ENCODE measurements at regions not wholly inside any gene's neighbourhood (a gene's known extent, or its start where the extent isn't known, plus 50 kb on each side); places are given as distances from the start of the nearest gene placed in this dataset.
A peak's percentile ranks its signal among the peaks of the same experiment; 100 is the strongest.

DNA sequence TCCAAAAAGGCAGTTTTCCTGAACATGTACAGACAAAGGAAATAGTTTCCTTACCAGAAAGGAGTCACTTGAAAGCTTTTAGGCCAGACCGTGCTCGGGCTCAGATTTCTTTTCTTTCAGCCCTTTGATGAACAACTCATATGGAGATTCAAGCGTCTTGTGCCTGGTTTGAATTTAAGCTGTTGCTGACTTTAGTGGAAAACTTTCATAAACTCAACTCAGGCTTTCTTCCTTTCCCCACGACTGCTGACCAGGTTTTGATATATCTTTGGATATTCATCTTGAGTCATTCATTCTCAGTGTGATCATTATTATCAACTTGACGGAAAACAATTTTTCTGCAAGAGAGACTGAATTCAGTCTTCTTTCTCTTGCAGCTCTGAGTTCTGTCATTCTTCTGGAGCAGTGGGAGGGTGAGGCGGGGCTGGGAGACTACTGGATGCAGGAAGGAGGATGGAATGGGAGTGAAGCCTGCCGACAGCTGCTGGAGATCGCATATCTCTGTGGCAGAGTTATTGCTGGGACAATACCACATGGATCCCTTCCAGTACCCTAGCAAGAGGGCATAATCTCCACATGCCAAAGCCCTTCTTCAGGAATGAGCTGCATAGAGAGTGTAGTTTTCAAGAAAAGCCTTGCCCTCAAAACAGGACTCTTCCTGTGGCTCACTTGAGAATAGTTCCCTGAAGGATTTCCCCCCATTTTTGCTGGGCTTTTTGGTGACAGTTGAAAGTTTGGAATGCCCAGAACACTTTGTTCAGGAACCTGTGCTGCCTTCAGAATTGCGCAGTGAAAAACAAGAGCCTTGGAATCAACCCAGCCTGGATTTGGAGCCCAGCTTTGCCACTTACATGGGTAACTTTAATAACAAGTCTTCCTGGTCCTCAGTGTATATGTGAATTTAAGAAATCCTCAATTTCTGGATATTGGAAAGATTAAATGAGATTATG, 364.4 kb downstream of the ZNF521 start:
- TF ChIP-seq, protein P1, sequence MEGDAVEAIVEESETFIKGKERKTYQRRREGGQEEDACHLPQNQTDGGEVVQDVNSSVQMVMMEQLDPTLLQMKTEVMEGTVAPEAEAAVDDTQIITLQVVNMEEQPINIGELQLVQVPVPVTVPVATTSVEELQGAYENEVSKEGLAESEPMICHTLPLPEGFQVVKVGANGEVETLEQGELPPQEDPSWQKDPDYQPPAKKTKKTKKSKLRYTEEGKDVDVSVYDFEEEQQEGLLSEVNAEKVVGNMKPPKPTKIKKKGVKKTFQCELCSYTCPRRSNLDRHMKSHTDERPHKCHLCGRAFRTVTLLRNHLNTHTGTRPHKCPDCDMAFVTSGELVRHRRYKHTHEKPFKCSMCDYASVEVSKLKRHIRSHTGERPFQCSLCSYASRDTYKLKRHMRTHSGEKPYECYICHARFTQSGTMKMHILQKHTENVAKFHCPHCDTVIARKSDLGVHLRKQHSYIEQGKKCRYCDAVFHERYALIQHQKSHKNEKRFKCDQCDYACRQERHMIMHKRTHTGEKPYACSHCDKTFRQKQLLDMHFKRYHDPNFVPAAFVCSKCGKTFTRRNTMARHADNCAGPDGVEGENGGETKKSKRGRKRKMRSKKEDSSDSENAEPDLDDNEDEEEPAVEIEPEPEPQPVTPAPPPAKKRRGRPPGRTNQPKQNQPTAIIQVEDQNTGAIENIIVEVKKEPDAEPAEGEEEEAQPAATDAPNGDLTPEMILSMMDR (IDR thresholded peaks at IDR 0.05; ENCODE audit: low read depth, low read length): no peak
- peak in 1 of 2 donors; percentile 16 for DNase-seq (ENCODE audit: low read depth in 2 of 2)
- H3K4me3 ChIP-seq (replicated peaks in 1 of 2; ENCODE audit: low read depth in 2 of 2, low read length in 2 of 2): no peak overlapping the region

DNA sequence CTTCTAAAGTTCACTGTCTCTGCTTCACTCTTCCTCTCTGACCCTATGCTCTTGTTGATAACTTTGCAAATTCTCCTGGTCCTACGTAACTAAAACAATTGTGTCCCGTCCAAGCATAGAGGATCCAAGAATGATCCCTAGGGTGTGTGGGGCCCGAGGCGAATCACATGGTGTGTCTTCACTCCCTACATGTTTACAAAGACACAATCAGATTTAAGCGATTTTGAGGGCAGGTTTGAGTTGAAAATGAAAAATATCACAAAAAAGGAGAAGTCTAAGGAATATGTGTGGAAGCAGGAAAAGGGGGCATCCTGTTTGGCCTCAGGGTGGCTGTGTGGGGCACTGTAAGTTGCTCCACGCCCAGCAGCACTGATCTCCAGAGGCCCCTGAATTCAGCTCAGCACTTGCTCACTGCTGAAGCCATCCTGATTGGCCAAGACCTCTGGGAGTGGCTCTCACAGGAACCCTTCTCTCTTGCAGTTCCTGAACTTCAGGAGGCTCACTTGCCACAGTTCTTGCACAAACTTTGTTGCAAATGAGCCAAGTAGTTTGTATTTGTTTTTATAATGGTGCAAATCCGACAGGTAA, 363.6 kb downstream of the ZNF521 start:
- H3K4me3 ChIP-seq (replicated peaks in 1 of 2; ENCODE audit: low read depth in 2 of 2, low read length in 2 of 2): no peak overlapping the region
- TF ChIP-seq, protein P1 (IDR thresholded peaks at IDR 0.05; ENCODE audit: low read depth, low read length): no peak
- DNase-seq (ENCODE audit: low read depth in 2 of 2): no peak

GRCh38 chr18:24989760-24990593, 362.0 kb downstream of the ZNF521 start:
- no peak overlapping the region for H3K4me3 ChIP-seq (replicated peaks in 1 of 2; ENCODE audit: low read depth in 2 of 2, low read length in 2 of 2)
- TF ChIP-seq, protein P1 (IDR thresholded peaks at IDR 0.05; ENCODE audit: low read depth, low read length): no peak
- no peak for DNase-seq (ENCODE audit: low read depth in 2 of 2)

- no peak for DNase-seq (ENCODE audit: low read depth in 2 of 2)
- H3K4me3 ChIP-seq (replicated peaks in 1 of 2; ENCODE audit: low read depth in 2 of 2, low read length in 2 of 2): no peak overlapping the region
- TF ChIP-seq, protein P1 (IDR thresholded peaks at IDR 0.05; ENCODE audit: low read depth, low read length): no peak
Observed at GRCh38 chr18:24990671-24991134, 361.3 kb downstream of the ZNF521 start.

GRCh38 chr18:24991141-24992060, 360.6 kb downstream of the ZNF521 start:
- TF ChIP-seq, protein P1 (IDR thresholded peaks at IDR 0.05; ENCODE audit: low read depth, low read length): no peak
- no peak overlapping the region for H3K4me3 ChIP-seq (replicated peaks in 1 of 2; ENCODE audit: low read depth in 2 of 2, low read length in 2 of 2)

More at GRCh38 chr18:24991141-24992060, 360.6 kb downstream of the ZNF521 start:
- no peak for DNase-seq (ENCODE audit: low read depth in 2 of 2)

Measured in cardiac fibroblast (primary cell).